Smooth muscle cell (in vitro differentiated cells): ENCODE measurements at regions not wholly inside any gene's neighbourhood (a gene's known extent, or its start where the extent isn't known, plus 50 kb on each side); places are given as distances from the start of the nearest gene placed in this dataset.

ENCODE experiments used
- DNase-seq: peaks from one replicate; lab custom pipeline; 2025; ENCODE audit not compliant: unreplicated experiment; lab: John Stamatoyannopoulos, UW
- H2AFZ ChIP-seq: fragments of 200-600 bp; sonication (generic); 2 replicates; pipeline ENCODE4 v1.6.0; 2016; ENCODE audit warnings: antibody characterized with exemption, low read depth, mild to moderate bottlenecking
- H3F3A ChIP-seq: fragments of 200-600 bp; sonication (generic); 2 replicates; pipeline ENCODE4 v1.6.0; 2017; ENCODE audit warnings: antibody characterized with exemption, low read depth
- H3K27ac ChIP-seq: fragments of 200-600 bp; sonication (generic); 2 replicates; pipeline ENCODE4 v1.5.1; 2016; ENCODE audit warnings: low read depth, mild to moderate bottlenecking
- H3K27me3 ChIP-seq: fragments of 200-600 bp; sonication (generic); 2 replicates; pipeline ENCODE4 v1.6.1; 2016; ENCODE audit warnings: low read depth, mild to moderate bottlenecking
- H3K36me3 ChIP-seq: fragments of 200-600 bp; sonication (generic); 2 replicates; pipeline ENCODE4 v1.5.1; 2016; ENCODE audit warnings: low read depth
- H3K4me1 ChIP-seq: fragments of 200-600 bp; sonication (generic); 2 replicates; pipeline ENCODE4 v1.5.1; 2016; ENCODE audit warnings: low read depth
- H3K4me2 ChIP-seq: fragments of 200-600 bp; sonication (generic); 2 replicates; pipeline ENCODE4 v1.6.0; 2016; ENCODE audit warnings: mild to moderate bottlenecking
- H3K4me3 ChIP-seq: fragments of 200-600 bp; sonication (generic); 2 replicates; pipeline ENCODE4 v1.5.1; 2016; ENCODE audit warnings: mild to moderate bottlenecking
- H3K79me2 ChIP-seq: fragments of 200-600 bp; sonication (generic); 2 replicates; pipeline ENCODE4 v1.6.0; 2016; ENCODE audit warnings: low read depth, mild to moderate bottlenecking
- H3K9ac ChIP-seq: fragments of 200-600 bp; sonication (generic); 2 replicates; pipeline ENCODE4 v1.6.0; 2016; ENCODE audit warnings: low read depth
- H3K9me3 ChIP-seq: fragments of 200-600 bp; sonication (generic); replicated peaks from 2 replicates; pipeline ENCODE4 v1.5.1; 2016; ENCODE audit warnings: low read depth
- H4K20me1 ChIP-seq: fragments of 200-600 bp; sonication (generic); 2 replicates; pipeline ENCODE4 v1.6.0; 2016; ENCODE audit warnings: low read depth
- CTCF ChIP-seq: fragments of 200-600 bp; sonication (generic); IDR thresholded peaks from 2 replicates; pipeline ENCODE4 v1.5.1; 2017; ENCODE audit warnings: borderline replicate concordance, mild to moderate bottlenecking, antibody characterized with exemption; ENCODE audit not compliant: insufficient read depth, poor library complexity, severe bottlenecking
- WGBS: methylation state at CpG from one replicate; pipeline ENCODE4 v1.1.7; 2016; ENCODE audit warnings: low lambda C conversion rate; 5-methylcytosine and 5-hydroxymethylcytosine counted together

- Histone ChIP-seq H3K4me1 (no peaks in the 10 kb centered on the region), H3K4me2 (no peak overlapping the region), H3K9ac (no peak overlapping the region), H3K4me3 (no peak overlapping the region), H2AFZ (no peak overlapping the region), H3K36me3 (no peaks in the 10 kb centered on the region), H3K27ac (no peak overlapping the region), H3K27me3 (no peaks in the 10 kb centered on the region), H3K9me3 (no peaks in the 10 kb centered on the region), H3F3A (no peaks in the 10 kb centered on the region), H3K79me2 (no peaks in the 10 kb centered on the region), H4K20me1 (no peaks in the 10 kb centered on the region)
- WGBS, result 93% methylated on average over 18 of the region's 18 CpGs
- no peak for TF ChIP-seq CTCF
- DNase-seq, result no peak
These were observed 65.7 kb upstream of the ZNF469 start for GRCh38 chr16:88316941-88317612.

- H3K36me3 ChIP-seq, result no peaks in the 10 kb centered on the region
- no peak overlapping the region for H3K27ac ChIP-seq
- no peak overlapping the region for H2AFZ ChIP-seq
These were observed 65.2 kb upstream of the ZNF469 start for GRCh38 chr16:88317613-88317965.

GRCh38 chr16:88318051-88318450, 64.7 kb upstream of the ZNF469 start:
- no peak overlapping the region for H3K4me2 ChIP-seq
- H3K79me2 ChIP-seq, result no peaks in the 10 kb centered on the region
- H4K20me1 ChIP-seq, result no peaks in the 10 kb centered on the region
- no peak overlapping the region for H3K27ac ChIP-seq
- DNase-seq, result no peak
- no peak overlapping the region for H3K4me3 ChIP-seq
- WGBS, result 96% methylated on average over 14 of the region's 14 CpGs
- H3K4me1 ChIP-seq, result no peaks in the 10 kb centered on the region
- no peaks in the 10 kb centered on the region for H3F3A ChIP-seq
- no peak overlapping the region for H2AFZ ChIP-seq
- TF ChIP-seq CTCF, result no peak
- no peaks in the 10 kb centered on the region for H3K36me3 ChIP-seq
- H3K27me3 ChIP-seq, result no peaks in the 10 kb centered on the region
- H3K9ac ChIP-seq, result no peak overlapping the region
- H3K9me3 ChIP-seq, result no peaks in the 10 kb centered on the region

More at GRCh38 chr16:88317613-88317965, 65.2 kb upstream of the ZNF469 start:
- no peaks in the 10 kb centered on the region for H3K27me3 ChIP-seq
- no peaks in the 10 kb centered on the region for H4K20me1 ChIP-seq
- H3K79me2 ChIP-seq, result no peaks in the 10 kb centered on the region
- no peaks in the 10 kb centered on the region for H3K9me3 ChIP-seq
- no peaks in the 10 kb centered on the region for H3K4me1 ChIP-seq
- no peaks in the 10 kb centered on the region for H3F3A ChIP-seq
- WGBS, result 51% methylated on average over 11 of the region's 11 CpGs
- no peak for TF ChIP-seq CTCF
- H3K4me2 ChIP-seq, result no peak overlapping the region
- H3K4me3 ChIP-seq, result no peak overlapping the region
- DNase-seq, result no peak
- H3K9ac ChIP-seq, result no peak overlapping the region

- DNase-seq, result no peak
- Histone ChIP-seq H3K4me3 (no peak overlapping the region), H3K9me3 (no peaks in the 10 kb centered on the region), H3K4me1 (no peaks in the 10 kb centered on the region), H3F3A (no peaks in the 10 kb centered on the region), H3K79me2 (no peaks in the 10 kb centered on the region), H3K36me3 (no peaks in the 10 kb centered on the region), H3K4me2 (no peak overlapping the region), H3K9ac (no peak overlapping the region), H3K27ac (no peak overlapping the region), H3K27me3 (no peaks in the 10 kb centered on the region), H2AFZ (no peak overlapping the region), H4K20me1 (no peaks in the 10 kb centered on the region)
- no peak for TF ChIP-seq CTCF
- WGBS, result 94% methylated on average over 14 of the region's 14 CpGs
These were observed 64.2 kb upstream of the ZNF469 start for GRCh38 chr16:88318521-88318920.
